Vagina (tissue), 2 donors: ENCODE measurements at regions not wholly inside any gene's neighbourhood (a gene's known extent, or its start where the extent isn't known, plus 50 kb on each side); places are given as distances from the start of the nearest gene placed in this dataset.

ENCODE experiments used
- DNase-seq, 2 donors: peaks; one replicate each; pipeline ENCODE4 v3.0.0-alpha.2; 2017; ENCODE audit errors: extremely low spot score in 2 of 2
- H3K27ac ChIP-seq: fragments of 200-600 bp; sonication (generic); one replicate; pipeline ENCODE4 v1.5.1; 2019
- H3K27me3 ChIP-seq: fragments of 200-600 bp; sonication (generic); one replicate; pipeline ENCODE4 v1.5.1; 2019
- H3K36me3 ChIP-seq, 2 donors: fragments of 200-600 bp; sonication (generic); one replicate each; pipeline ENCODE4 v1.5.1; 2017 to 2019
- H3K4me1 ChIP-seq: fragments of 200-600 bp; sonication (generic); one replicate; pipeline ENCODE4 v1.5.1; 2019
- H3K4me3 ChIP-seq, 2 donors: fragments of 200-600 bp; sonication (generic); 1 replicate in 1 of 2; 2 replicates in 1 of 2; pipeline ENCODE4 v1.5.1; 2016 to 2019
- H3K9me3 ChIP-seq: fragments of 200-600 bp; sonication (generic); one replicate; pipeline ENCODE4 v1.5.1; 2019
- CTCF ChIP-seq, 3 experiments: fragments of 450-650 bp in 2 of 3; fragments of 200-600 bp in 1 of 3; sonication (generic) in 1 of 3; IDR thresholded peaks; one replicate each; pipeline ENCODE4 v1.5.1; 2017 to 2019; ENCODE audit warnings: antibody characterized with exemption in 3 of 3, mild to moderate bottlenecking in 2 of 3, moderate library complexity in 2 of 3
- POLR2A ChIP-seq, 2 donors: fragments of 450-650 bp; IDR thresholded peaks; one replicate each; pipeline ENCODE4 v1.6.1; 2017; ENCODE audit warnings: antibody characterized with exemption in 2 of 2, mild to moderate bottlenecking in 2 of 2, moderate library complexity in 2 of 2
- POLR2AphosphoS5 ChIP-seq, 2 donors: sonication (generic); formaldehyde crosslinking; IDR thresholded peaks; one replicate each; pipeline ENCODE4 v1.9.0; 2017; ENCODE audit warnings: antibody characterized with exemption in 2 of 2, mild to moderate bottlenecking in 2 of 2, low read depth in 1 of 2; ENCODE audit not compliant: insufficient read depth in 1 of 2
- intact Hi-C: fragments of 100-400 bp; cut with DNase I; formaldehyde crosslinking; loops from one replicate; pipeline ENCODE4 v1.15.1; 2023

GRCh38 chr1:229190057-229190575 is 80.8 kb upstream of the RAB4A start:
- no peaks in the 10 kb centered on the region for H3K27me3 ChIP-seq
- no peak for DNase-seq
- no peak overlapping the region for H3K27ac ChIP-seq
- H3K4me1 ChIP-seq = no peaks in the 10 kb centered on the region
- H3K9me3 ChIP-seq = no peaks in the 10 kb centered on the region
- intact Hi-C loops = no loop called here
- no peak overlapping the region for H3K4me3 ChIP-seq
- TF ChIP-seq POLR2AphosphoS5 (IDR thresholded peaks at IDR 0.05; ENCODE audit: insufficient read depth in 1 of 2, low read depth in 1 of 2) = no peak
- no peak for TF ChIP-seq CTCF (IDR thresholded peaks at IDR 0.05)
- TF ChIP-seq POLR2A (IDR thresholded peaks at IDR 0.05) = no peak
- no peaks in the 10 kb centered on the region for H3K36me3 ChIP-seq

GRCh38 chr1:229191066-229191674 is 79.7 kb upstream of the RAB4A start:
- intact Hi-C loops = no loop called here
- TF ChIP-seq POLR2A (IDR thresholded peaks at IDR 0.05) (no peak), POLR2AphosphoS5 (IDR thresholded peaks at IDR 0.05; ENCODE audit: insufficient read depth in 1 of 2, low read depth in 1 of 2) (no peak), CTCF (IDR thresholded peaks at IDR 0.05) (no peak)

GRCh38 chr1:229192031-229192430 is 78.9 kb upstream of the RAB4A start:
- no peaks in the 10 kb centered on the region for H3K9me3 ChIP-seq
- no peak for DNase-seq
- H3K27ac ChIP-seq = no peak overlapping the region
- H3K27me3 ChIP-seq = no peaks in the 10 kb centered on the region
- H3K4me3 ChIP-seq = no peak overlapping the region
- H3K4me1 ChIP-seq = no peaks in the 10 kb centered on the region
- TF ChIP-seq POLR2A (IDR thresholded peaks at IDR 0.05) = no peak
- TF ChIP-seq CTCF (IDR thresholded peaks at IDR 0.05) = no peak
- TF ChIP-seq POLR2AphosphoS5 (IDR thresholded peaks at IDR 0.05; ENCODE audit: insufficient read depth in 1 of 2, low read depth in 1 of 2) = peak in 1 of 2 donors; percentile 14
- no peaks in the 10 kb centered on the region for H3K36me3 ChIP-seq
- intact Hi-C loops = no loop called here

More at GRCh38 chr1:229191066-229191674, 79.7 kb upstream of the RAB4A start:
- Histone ChIP-seq H3K36me3 (no peaks in the 10 kb centered on the region), H3K27me3 (no peaks in the 10 kb centered on the region), H3K4me1 (no peaks in the 10 kb centered on the region), H3K4me3 (no peak overlapping the region), H3K27ac (no peak overlapping the region), H3K9me3 (no peaks in the 10 kb centered on the region)
- no peak for DNase-seq

- H3K4me1 ChIP-seq = no peaks in the 10 kb centered on the region
- intact Hi-C loops = no loop called here
- TF ChIP-seq POLR2AphosphoS5 (IDR thresholded peaks at IDR 0.05; ENCODE audit: insufficient read depth in 1 of 2, low read depth in 1 of 2) = no peak
- no peak for TF ChIP-seq POLR2A (IDR thresholded peaks at IDR 0.05)
- no peak for TF ChIP-seq CTCF (IDR thresholded peaks at IDR 0.05)
- no peaks in the 10 kb centered on the region for H3K9me3 ChIP-seq
- no peaks in the 10 kb centered on the region for H3K27me3 ChIP-seq
- no peak overlapping the region for H3K4me3 ChIP-seq
- DNase-seq = no peak
- no peaks in the 10 kb centered on the region for H3K36me3 ChIP-seq
- H3K27ac ChIP-seq = no peak overlapping the region
These were observed 78.1 kb upstream of the RAB4A start for GRCh38 chr1:229192853-229193252.

GRCh38 chr1:229194096-229194495 is 76.8 kb upstream of the RAB4A start:
- Histone ChIP-seq H3K4me3 (no peak overlapping the region), H3K27me3 (no peaks in the 10 kb centered on the region), H3K36me3 (no peaks in the 10 kb centered on the region), H3K27ac (no peak overlapping the region), H3K9me3 (no peaks in the 10 kb centered on the region), H3K4me1 (no peaks in the 10 kb centered on the region)
- intact Hi-C loops = no loop called here
- DNase-seq = no peak
- no peak for TF ChIP-seq CTCF (IDR thresholded peaks at IDR 0.05)
